Sigmoid colon (tissue), 4 donors: ENCODE measurements at regions not wholly inside any gene's neighbourhood (a gene's known extent, or its start where the extent isn't known, plus 50 kb on each side); places are given as distances from the start of the nearest gene placed in this dataset.

ENCODE experiments used
- EP300 ChIP-seq, 4 donors: sonication (generic); formaldehyde crosslinking; IDR thresholded peaks; one replicate each; pipeline ENCODE4 v1.6.1; 2017; ENCODE audit warnings: antibody characterized with exemption in 4 of 4
- POLR2A ChIP-seq, 2 donors: fragments of 450-650 bp; IDR thresholded peaks; one replicate each; pipeline ENCODE4 v1.6.1; 2016; ENCODE audit warnings: antibody characterized with exemption in 2 of 2, mild to moderate bottlenecking in 2 of 2, moderate library complexity in 2 of 2
- TF ChIP-seq, protein P1 (sequence below), 4 experiments: fragments of 450-650 bp in 3 of 4; fragments of 200-600 bp in 1 of 4; IDR thresholded peaks; one replicate each; pipeline ENCODE4 v1.5.1; 2016 to 2019; ENCODE audit warnings: antibody characterized with exemption in 4 of 4, mild to moderate bottlenecking in 3 of 4, moderate library complexity in 2 of 4

DNA sequence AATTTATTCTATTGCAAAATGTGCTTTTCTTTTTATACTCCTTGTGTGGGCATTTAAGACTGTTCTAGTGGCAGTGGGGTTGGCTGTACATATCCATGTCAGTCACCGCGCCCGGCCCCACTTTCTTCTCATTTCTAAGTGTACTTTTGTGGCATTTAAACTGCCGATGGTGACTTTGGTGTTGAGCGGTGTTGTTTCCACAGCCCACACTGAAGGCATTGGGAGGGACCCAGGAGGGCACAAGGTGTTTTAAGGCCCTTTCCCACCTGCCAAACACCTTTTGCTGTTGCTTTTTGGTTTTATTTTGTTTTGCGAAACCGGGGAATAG is 369.7 kb downstream of the MTX2 start:
- TF ChIP-seq, protein P1, sequence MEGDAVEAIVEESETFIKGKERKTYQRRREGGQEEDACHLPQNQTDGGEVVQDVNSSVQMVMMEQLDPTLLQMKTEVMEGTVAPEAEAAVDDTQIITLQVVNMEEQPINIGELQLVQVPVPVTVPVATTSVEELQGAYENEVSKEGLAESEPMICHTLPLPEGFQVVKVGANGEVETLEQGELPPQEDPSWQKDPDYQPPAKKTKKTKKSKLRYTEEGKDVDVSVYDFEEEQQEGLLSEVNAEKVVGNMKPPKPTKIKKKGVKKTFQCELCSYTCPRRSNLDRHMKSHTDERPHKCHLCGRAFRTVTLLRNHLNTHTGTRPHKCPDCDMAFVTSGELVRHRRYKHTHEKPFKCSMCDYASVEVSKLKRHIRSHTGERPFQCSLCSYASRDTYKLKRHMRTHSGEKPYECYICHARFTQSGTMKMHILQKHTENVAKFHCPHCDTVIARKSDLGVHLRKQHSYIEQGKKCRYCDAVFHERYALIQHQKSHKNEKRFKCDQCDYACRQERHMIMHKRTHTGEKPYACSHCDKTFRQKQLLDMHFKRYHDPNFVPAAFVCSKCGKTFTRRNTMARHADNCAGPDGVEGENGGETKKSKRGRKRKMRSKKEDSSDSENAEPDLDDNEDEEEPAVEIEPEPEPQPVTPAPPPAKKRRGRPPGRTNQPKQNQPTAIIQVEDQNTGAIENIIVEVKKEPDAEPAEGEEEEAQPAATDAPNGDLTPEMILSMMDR (IDR thresholded peaks at IDR 0.05), result no peak
- TF ChIP-seq POLR2A (IDR thresholded peaks at IDR 0.05) (no peak), EP300 (IDR thresholded peaks at IDR 0.05) (no peak)
